Mammary epithelial cell (primary cell): ENCODE measurements at regions not wholly inside any gene's neighbourhood (a gene's known extent, or its start where the extent isn't known, plus 50 kb on each side); places are given as distances from the start of the nearest gene placed in this dataset.

ENCODE experiments used
- CTCF ChIP-seq, 2 donors: IDR thresholded peaks in 1 of 2; conservative IDR thresholded peaks in 1 of 2; 2 replicates each; pipeline ENCODE4 v1.5.1; 2011 to 2012; ENCODE audit warnings: inconsistent platforms in 2 of 2, low read length in 2 of 2, mild to moderate bottlenecking in 2 of 2, control low read depth in 1 of 2, low read depth in 1 of 2; ENCODE audit not compliant: insufficient read depth in 1 of 2; ENCODE audit errors: extremely low read depth in 1 of 2
- EZH2 ChIP-seq: IDR thresholded peaks from 2 replicates; pipeline ENCODE4 v1.6.1; 2012; ENCODE audit warnings: low read length, inconsistent platforms, borderline replicate concordance

- TF ChIP-seq CTCF (conservative IDR thresholded peaks at IDR 0.05 in 1 of 2, IDR thresholded peaks at IDR 0.05 in 1 of 2; ENCODE audit: extremely low read depth in 1 of 2, insufficient read depth in 1 of 2, low read depth in 1 of 2, low read length in 2 of 2) (no peak), EZH2 (no peak)
These were observed 87.5 kb upstream of the GSE1 start for GRCh38 chr16:85525420-85526184.
